GM19455 (cell line): ENCODE measurements at regions not wholly inside any gene's neighbourhood (a gene's known extent, or its start where the extent isn't known, plus 50 kb on each side); places are given as distances from the start of the nearest gene placed in this dataset.
"Not testable (repeated sequence)": the region's sequence is repeated elsewhere in the genome, so short reads cannot be mapped to it uniquely, and the experiment has no call there.

Source experiments
- ATAC-seq: cut with Tn5 transposase; IDR thresholded peaks from one replicate; pipeline ENCODE4 v1.9.1; 2021; ENCODE audit not compliant: unreplicated experiment

DNA sequence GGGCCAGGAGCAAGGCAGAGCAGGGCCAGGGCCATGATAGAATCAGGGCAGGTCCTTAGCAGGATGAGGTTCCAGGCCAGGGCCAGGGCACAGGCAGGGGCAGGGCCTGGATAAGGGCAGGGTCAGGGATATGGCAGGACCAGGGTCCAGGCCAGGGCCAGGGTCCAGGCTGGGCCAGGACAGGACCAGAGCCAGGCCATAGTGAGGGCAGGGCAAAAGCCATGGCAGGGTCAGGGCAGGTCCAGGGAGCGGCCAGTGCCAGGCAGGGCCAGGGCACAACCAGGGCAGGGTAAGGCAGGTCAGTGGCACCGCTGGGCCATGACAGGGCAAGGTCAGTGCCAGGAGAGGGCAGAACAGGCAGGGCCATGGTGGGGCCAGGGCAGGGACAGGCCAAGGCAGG, 152.2 kb downstream of the LIPI start:
- ATAC-seq: no peak

DNA sequence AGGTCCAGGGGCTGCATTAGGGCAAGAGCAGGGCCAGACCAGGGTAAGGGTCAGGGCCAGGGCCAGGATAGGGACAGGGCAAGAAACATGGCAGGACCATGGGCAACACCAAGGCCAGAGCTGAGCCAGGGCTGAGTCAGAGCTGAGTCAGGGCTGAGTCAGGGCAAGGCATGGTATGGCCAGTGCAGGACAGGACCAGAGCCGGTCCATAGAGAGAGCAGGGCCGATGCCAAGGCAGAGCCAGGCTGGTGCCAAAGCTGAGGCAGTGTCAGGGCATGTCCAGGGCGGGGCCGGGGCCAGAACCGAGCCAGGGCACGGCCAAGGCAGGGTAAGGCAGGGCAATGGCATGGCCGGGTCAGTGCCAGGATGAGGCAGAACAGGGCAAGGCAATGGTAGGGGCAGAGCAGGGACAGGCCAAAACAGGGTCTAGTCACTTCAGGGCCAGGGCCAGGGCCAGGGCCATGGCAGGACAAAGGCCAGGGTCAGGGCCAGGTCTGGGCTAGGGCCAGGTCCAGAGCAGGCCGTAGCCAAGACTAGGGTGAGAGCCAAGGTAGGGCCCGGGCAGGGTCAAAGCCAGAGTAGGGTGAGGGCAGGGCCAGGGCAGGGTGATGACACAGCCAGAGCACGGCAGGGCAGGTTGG, 152.8 kb downstream of the LIPI start:
- ATAC-seq: not testable (repeated sequence)

DNA sequence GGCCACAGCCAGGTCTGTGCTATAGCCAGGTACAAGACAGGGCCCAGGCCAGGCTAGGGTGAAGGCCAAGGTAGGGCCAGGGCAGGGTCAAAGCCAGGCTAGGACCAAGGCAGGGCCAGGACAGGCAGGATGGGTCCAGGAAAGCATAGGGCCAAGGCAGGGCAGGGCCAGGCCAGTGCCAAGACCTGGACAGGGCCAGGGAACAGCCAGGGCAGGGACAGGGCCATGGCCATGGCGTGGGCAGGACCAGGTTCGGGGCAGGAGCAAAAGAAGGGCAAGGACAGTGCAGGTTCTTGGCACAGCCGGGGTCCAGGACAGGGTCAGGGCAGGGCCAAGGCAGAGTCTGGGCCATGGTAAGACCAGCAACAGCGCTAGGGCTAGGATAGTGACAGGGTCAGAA, 153.4 kb downstream of the LIPI start:
- no peak for ATAC-seq

DNA sequence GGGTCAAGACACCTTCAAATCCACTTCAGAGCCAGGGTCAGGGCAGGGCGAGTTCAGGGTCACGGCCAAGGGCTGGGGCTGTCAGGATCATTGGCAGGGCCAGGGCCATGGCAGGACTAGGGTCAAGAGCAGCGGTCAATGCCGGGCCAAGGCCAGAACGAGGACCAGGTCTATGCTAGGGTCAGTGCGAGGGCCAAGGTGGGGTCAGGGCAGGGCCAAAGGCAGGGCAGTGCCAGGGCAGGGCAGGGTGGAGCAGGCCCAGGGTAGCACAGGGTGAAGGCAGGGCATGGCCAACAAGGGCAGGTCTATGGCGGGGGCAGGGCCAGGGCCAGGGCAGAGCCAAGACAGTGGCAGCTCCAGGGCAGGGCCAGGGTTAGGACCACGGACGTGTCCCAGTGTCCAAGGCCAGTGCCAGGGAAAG, 154.0 kb downstream of the LIPI start:
- ATAC-seq: no peak

DNA sequence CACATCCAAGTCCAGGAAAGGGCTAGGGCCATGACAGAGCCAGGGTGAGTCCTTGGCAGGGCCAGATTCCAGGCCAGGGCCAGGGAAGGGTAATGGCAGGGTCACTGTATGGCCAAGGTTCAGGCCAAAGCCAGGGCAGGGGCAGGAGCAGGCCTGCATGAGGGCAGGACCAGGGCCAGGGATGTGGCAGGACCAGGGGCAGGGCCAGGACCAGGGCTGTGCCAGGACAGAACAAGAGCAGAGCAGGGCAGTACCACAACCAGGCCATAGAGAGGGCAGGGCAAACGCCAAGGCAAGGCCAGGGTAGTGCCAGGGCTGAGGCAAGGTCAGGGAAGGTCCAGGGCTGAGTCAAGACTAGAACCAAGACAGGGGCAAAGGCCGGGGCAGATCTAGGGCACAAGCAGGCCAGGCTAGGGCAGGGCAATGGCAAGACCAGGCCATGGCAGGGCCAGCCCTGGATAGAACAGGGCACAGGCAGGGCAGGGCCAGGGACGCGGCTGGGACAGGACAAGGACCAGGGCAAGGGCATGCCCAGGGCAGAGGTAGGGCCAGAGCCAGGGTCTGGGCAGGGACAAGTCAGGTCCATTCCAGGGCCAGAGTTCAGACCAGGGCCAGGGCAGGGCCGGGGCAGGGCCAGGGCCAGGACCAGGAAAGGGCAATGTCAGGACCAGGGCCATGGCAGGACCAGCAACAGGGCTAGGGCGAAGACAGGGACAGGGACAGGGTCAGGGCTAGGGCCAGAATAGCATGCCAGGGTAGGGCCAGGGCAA, 154.8 kb downstream of the LIPI start:
- ATAC-seq: not testable (repeated sequence)

DNA sequence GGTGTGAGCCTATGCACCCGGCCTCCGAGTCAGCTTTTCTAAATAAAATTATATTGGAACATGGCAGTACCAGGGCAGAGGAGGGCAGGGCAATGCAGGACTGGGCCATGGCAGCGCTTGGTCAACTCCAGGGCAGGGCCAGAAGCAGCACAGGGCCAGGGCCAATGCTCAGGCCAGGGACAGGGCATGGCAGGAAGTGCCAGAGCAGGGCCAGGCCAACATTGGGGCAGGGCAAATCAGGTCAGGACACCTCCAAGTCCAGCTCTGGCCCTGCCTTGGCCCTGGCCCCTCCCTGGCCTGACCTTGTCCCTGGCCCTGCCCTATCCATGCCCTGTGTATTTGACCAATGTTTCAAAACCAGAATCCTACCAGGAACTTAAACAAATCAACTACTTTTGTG, 156.1 kb downstream of the LIPI start:
- no peak for ATAC-seq

DNA sequence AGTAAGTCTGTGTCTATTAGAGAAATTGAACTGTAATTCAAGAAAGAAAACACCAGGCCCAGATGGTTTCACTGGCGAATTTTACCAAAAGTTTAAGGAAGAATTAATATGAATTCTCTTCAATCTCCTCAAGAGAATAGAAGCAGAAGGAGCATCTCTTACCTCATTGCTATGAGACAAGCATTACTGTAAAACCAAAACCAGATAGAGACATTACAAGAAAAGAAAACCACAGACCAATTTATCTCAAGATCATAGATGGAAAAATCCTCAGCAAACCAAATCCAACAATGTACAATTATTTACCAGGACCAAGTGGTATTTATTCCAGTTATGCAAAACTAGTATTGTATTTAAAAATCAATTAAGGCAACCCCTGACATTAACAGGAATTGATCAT, 160.6 kb downstream of the LIPI start:
- no peak for ATAC-seq

DNA sequence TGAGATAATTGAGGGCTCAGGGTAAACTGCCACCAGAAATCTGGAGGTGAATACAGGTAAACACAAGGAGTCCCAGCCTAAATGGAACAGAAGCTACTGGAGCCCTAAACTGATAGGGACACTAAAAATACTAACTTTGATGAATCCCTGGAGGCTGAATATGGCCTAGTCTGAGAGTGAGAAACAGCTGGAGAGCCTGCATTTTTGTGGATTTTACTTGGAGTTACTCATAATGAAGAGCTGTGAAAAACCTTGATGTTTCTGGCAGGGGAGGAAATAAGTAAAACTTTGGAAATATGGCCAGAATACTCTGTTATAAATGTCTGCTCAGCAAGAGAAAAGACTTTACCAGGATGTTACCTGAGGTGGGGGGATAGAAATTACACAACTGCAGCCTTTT, 164.4 kb downstream of the LIPI start:
- no peak for ATAC-seq

DNA sequence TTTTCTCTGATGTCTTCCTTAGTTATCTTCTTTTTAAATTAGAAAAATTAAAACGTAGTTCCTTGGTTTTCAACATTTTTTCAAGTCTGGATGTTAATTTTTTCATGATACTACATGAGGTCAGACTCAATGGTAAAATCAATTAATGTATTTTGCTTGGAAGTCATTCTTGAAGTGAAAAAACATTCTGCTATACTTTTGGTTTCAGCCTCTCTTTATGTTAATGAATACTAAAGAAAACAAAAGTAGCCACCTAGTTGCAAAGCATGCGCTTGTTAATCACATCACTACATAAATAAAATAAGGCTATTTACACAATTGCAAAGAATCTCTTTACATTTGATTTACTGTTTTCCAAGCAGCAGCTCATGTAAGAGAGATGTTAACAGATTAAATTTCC, 170.4 kb downstream of the LIPI start:
- no peak for ATAC-seq

DNA sequence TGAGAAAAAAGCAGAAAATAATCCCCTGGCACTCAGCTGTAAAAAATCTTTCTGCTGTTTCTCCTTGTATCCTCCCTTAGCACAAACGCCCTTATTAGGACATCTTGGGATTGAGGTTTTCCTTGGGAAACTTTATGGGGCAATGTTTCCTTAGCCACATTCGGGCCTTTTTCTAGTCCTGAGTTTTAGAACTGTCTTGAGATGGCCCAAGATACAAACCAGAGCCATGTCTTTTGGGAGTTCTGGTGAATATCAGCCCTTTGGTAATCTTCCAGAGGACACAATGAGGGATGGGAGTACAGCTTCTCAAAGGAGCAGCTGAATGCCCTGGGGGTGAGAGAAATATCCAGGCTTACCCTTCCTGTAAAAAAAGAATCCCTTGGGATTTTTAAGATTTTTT, 182.1 kb downstream of the LIPI start:
- not testable (repeated sequence) for ATAC-seq

DNA sequence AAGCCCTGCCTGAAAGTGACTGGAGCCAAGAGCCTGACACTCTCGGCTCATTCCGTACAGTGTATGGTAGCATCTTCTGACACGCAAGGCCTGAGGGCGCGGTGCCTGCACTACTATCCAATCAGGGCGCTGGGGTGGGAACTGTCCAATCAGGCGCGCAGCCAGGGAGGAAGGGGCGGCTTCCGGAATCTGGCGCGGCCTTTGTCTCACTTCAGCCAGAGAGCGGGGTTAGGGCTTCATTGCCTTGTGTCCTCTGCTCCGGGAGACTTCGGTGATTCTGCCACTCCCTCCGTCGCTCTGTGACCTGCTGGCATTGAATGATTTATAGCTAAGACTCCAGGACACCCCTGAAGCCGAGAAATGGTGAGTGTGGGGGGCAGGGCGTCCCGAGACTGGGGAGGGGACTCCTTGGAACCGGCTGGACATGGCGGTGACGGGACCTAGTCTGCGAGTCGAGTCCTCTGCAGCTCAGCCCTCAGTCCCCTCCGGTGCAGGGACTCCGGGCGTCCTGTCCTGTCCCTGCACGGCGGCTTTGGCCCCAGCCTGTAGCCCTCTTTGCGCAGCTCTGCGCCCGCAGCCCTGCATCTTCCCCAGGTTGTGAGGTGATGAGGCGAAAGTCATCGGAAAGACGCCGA, 183.4 kb downstream of the LIPI start:
- peak; percentile 100 for ATAC-seq

DNA sequence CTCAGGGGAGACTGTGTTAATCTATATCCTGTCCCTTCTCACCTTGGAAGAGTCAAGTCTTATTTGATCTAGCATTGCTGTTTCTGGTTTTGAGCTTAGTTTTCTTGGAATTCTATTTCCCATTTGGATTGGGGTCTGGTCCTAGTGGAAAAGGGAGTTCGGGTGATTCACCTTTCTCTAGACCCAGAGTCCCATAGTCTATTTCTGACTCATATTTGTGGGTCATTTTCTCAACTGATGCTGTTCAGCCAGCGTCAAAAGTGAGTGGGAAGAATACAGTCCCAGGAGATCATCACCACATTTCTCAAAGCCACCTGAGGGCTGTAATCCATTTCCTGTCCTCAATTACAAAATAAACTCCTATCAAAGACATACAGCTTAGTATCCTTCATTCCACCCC, 190.6 kb downstream of the LIPI start:
- not testable (repeated sequence) for ATAC-seq

DNA sequence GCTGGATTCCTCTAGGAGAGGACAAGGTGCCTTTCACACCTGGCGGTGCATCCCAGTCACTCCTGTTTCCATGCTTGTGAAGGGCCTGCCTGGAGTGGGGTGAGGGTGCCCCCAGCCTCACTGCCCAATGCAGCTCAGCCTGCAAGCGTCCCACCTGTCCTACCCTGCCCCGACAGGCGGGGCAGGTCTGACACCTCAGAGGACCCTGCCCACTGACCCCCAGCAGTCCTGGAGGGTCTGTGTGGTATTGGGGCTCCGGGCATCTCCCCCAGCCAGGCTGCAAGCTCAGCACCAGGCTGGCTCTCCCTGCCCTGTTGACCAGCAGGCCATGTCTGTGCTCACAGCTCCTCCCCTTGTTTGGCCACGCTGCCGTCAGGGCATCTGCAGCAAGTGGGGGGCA, 194.9 kb downstream of the LIPI start:
- not testable (repeated sequence) for ATAC-seq

DNA sequence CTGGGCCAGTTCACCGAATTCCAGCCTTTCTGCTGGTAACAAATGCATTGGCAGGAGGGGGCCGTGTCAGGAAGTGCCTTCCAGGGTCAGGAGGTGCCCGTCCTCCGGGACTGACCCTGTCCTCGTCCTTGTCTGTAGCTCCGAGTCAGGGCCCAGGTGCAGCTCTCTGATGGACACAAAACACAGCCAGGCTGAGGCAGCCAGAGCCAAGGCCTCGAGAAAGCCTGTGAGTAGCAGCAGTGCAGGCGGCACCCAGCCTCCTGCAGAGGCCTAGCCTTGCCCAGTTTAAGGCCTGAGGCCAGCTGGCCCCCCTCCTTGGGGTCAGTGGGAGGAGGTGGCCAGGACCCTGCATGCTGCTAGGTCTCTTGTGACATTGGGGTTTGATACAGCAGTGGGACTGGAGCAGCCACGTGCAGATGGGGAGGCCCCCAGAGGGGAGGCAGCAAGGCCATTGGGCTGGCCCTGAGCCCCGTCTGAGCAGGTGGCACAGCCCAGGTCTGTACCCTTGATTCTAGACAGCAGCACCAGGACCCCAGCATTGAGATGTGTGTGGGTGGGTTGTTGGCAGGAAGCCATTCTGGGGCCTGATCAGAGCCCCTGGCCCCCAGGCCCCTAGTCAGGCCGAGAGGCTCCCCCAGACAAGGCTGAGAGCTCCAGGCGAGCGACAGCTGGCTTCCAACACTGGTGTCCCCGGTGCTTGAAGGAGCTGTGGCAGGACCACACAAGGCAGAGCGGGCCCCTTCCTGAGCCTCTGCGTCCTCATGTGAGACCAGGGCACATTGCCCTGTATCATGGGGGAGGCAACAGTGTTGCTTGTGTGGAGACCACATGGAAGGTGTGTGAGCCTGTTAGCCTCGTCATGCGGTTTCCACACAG, 196.9 kb downstream of the LIPI start:
- ATAC-seq: not testable (repeated sequence)

DNA sequence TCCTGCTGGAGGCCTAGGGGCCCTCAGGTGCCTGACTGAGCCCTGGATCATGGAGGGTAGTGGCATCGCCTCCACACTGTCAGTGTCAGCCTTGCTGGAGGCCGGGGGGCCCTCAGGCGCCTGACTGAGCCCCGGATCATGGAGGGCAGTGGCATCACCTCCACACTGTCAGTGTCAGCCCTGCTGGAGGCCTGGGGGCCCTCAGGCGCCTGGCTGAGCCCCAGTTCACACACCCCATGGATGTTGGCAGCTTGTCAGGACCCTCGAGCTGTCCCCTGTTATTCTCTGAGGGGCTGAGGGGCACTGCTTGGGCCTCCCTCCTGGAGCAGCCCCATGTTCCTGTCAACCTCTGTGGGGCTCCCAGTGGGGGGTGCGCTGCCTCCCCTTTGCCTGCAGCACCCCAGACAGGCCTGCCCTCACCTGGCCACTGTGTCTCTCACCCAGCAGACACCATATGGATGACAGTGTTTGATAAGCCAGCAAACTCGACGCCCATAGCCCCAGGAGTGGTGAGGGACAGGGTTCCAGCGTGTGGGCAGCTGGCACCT, 197.6 kb downstream of the LIPI start:
- no peak for ATAC-seq

DNA sequence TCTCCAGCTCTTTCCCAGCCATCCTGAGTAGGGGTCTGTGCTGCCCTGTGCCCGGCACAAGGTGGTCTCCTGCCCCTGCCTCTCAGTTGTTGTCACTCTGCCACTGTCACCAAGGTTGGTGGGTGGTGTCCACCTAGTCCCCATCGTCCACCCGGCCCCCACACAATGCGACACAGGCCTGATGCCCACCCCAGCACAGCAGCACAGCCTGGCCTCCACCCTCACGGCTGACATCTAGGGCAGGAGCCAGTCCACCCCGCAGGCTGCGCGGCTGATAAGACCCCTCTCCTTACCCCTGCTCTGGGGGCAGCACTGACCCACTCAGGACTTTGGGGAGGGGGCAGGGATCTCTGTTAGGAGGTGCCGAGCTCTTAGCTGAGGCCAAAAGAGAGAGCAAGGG, 198.3 kb downstream of the LIPI start:
- no peak for ATAC-seq

DNA sequence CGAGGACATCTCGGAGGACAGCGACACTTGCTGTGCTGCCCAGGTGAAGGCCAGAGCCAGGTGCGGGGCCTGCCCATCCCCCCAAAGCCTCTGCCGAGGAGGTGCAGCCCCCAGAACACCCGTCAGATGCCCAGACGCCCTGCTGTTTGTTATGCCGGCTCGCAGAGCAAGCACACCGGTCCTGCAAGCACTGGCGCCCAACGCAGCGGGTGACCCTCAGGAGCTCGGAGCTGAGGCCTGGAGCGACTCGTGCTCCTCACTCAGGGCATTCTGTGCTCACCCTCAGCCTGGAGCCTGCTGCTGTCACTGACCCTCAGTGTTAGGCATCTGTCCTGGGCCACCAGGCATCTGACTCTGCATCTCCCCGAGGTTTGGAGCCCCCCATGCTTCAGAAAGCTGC, 199.0 kb downstream of the LIPI start:
- not testable (repeated sequence) for ATAC-seq

DNA sequence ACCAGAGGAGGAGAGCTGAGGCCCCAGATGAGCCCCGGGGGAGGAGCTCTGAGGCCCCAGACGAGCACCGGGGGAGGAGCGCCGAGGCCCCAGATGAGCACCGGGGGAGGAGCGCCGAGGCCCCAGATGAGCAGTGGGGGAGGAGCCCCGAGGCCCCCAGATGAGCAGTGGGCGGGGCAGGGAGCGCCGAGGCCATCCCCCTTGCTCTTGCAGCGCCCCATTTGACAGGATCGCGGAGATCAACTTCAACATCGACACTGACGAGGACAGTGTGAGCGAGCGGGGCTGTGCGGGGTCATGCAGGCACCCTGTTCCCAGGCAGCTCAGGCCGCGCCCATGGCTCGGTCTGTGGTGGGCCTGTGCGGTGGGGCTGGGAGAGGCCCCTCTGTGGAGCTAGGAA, 199.6 kb downstream of the LIPI start:
- not testable (repeated sequence) for ATAC-seq

DNA sequence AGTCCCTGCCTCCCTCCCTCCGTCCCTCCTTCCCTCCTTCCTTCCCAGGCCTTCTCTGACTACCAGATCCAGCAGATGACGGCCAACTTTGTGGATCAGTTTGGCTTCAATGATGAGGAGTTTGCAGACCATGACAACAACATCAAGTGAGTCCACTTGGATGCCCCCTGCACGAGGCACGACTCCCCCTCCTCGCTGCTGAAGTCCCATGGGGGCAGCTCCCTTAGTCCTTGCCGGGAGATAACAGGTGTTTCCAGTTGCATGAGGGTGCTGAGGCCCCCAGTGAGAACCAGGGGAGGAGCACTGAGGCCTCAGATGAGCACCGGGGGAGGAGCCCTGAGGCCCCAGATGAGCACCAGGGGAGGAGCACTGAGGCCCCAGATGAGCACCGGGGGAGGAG, 200.0 kb downstream of the LIPI start:
- no peak for ATAC-seq

DNA sequence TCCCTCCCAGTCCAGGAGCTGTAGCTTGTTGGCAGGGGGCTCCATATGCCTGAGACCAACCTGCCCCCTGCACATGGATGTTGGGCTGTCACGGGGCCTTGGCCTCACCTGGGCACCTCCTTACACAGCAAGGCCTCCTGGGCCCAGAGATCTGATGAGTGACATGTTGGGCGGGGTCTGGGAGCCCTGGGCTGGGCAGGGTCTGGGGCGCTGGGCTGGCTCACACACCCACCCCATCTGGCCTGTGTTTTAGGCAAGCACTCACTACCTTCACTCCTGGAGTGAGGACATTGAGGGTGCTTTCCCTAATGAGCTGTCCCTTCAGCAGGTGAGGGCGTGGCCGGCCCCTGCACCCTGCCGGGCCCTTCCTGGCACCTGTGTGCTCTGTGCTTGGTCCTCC, 200.8 kb downstream of the LIPI start:
- ATAC-seq: not testable (repeated sequence)
